ENCODE measurements at regions not wholly inside any gene's neighbourhood (a gene's known extent, or its start where the extent isn't known, plus 50 kb on each side); places are given as distances from the start of the nearest gene placed in this dataset.

DNA sequence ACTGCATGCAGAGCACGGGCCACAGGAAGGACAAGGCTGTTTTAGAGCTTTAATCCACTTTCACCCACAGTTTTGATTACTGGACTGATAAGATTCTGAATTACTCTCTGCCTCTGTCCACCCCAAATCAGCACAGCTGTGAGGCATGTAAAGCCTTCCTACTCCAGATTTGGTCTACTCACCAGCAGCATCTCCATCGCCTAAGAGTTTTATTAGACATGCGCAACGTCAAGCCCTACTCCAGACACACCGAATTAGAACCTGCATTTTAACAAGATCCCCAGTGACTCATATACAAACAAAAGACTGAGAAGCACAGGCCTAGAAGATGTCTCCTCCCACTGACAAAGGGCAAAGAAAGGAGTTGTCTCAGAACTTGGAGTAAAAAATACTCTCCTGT, 221.2 kb downstream of the TUSC7 start:
- TF ChIP-seq, protein P1, sequence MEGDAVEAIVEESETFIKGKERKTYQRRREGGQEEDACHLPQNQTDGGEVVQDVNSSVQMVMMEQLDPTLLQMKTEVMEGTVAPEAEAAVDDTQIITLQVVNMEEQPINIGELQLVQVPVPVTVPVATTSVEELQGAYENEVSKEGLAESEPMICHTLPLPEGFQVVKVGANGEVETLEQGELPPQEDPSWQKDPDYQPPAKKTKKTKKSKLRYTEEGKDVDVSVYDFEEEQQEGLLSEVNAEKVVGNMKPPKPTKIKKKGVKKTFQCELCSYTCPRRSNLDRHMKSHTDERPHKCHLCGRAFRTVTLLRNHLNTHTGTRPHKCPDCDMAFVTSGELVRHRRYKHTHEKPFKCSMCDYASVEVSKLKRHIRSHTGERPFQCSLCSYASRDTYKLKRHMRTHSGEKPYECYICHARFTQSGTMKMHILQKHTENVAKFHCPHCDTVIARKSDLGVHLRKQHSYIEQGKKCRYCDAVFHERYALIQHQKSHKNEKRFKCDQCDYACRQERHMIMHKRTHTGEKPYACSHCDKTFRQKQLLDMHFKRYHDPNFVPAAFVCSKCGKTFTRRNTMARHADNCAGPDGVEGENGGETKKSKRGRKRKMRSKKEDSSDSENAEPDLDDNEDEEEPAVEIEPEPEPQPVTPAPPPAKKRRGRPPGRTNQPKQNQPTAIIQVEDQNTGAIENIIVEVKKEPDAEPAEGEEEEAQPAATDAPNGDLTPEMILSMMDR (IDR thresholded peaks at IDR 0.05; ENCODE audit: insufficient read depth, low read depth, low read length): no peak
- no peak for TF ChIP-seq EZH2 (IDR thresholded peaks at IDR 0.05; ENCODE audit: insufficient read depth, low read length)

Data from astrocyte (in vitro differentiated cells and primary cell).